Anterior cingulate cortex (tissue), 58 donors: ENCODE measurements at regions not wholly inside any gene's neighbourhood (a gene's known extent, or its start where the extent isn't known, plus 50 kb on each side); places are given as distances from the start of the nearest gene placed in this dataset.

Experiments
- DNase-seq, 58 donors: peaks; one replicate each; lab custom pipeline; 2025; lab: John Stamatoyannopoulos, UW

GRCh38 chr18:45168866-45169600, 446.2 kb upstream of the SLC14A2 start:
- DNase-seq: no peak

- no peak for DNase-seq
Observed at GRCh38 chr18:45169610-45170009, 445.7 kb upstream of the SLC14A2 start.

GRCh38 chr18:45171679-45172191, 443.5 kb upstream of the SLC14A2 start:
- DNase-seq: no peak

- no peak for DNase-seq
Observed at GRCh38 chr18:45173327-45173726, 441.9 kb upstream of the SLC14A2 start.

- DNase-seq: no peak
Observed at GRCh38 chr18:45173799-45174519, 441.3 kb upstream of the SLC14A2 start.

GRCh38 chr18:45174629-45175136, 440.6 kb upstream of the SLC14A2 start:
- no peak for DNase-seq

GRCh38 chr18:45175511-45175910, 439.8 kb upstream of the SLC14A2 start:
- DNase-seq: no peak

- DNase-seq: no peak
Observed at GRCh38 chr18:45186832-45187231, 428.4 kb upstream of the SLC14A2 start.

GRCh38 chr18:45191795-45192194, 423.5 kb upstream of the SLC14A2 start:
- no peak for DNase-seq

- DNase-seq: no peak
Observed at GRCh38 chr18:45197526-45197970, 417.7 kb upstream of the SLC14A2 start.

GRCh38 chr18:45198526-45198925, 416.8 kb upstream of the SLC14A2 start:
- DNase-seq: no peak

GRCh38 chr18:45201029-45201428, 414.2 kb upstream of the SLC14A2 start:
- no peak for DNase-seq

GRCh38 chr18:45201489-45201888, 413.8 kb upstream of the SLC14A2 start:
- no peak for DNase-seq

GRCh38 chr18:45202061-45202460, 413.2 kb upstream of the SLC14A2 start:
- DNase-seq: no peak

- no peak for DNase-seq
Observed at GRCh38 chr18:45203677-45204076, 411.6 kb upstream of the SLC14A2 start.

- DNase-seq: no peak
Observed at GRCh38 chr18:45207328-45207727, 407.9 kb upstream of the SLC14A2 start.

GRCh38 chr18:45208164-45208563, 407.1 kb upstream of the SLC14A2 start:
- no peak for DNase-seq

GRCh38 chr18:45212181-45213039, 402.9 kb upstream of the SLC14A2 start:
- peak in 45 of 58 donors; percentile 0 to 75 (median 33) for DNase-seq

- no peak for DNase-seq
Observed at GRCh38 chr18:45213040-45213333, 402.3 kb upstream of the SLC14A2 start.

GRCh38 chr18:45218436-45218835, 396.8 kb upstream of the SLC14A2 start:
- DNase-seq: no peak

- no peak for DNase-seq
Observed at GRCh38 chr18:45221363-45221762, 393.9 kb upstream of the SLC14A2 start.
